HCT116 (cell line): ENCODE measurements at regions not wholly inside any gene's neighbourhood (a gene's known extent, or its start where the extent isn't known, plus 50 kb on each side); places are given as distances from the start of the nearest gene placed in this dataset.

Experiments used
- ATAC-seq: fragments of 200-7000 bp; cut with Tn5 transposase; 2 replicates; pipeline ENCODE4 v1.9.1; 2020; ENCODE audit warnings: mild to moderate bottlenecking, moderate library complexity
- BruUV-seq: library from RNA; stranded (reverse); fragments of 400-500 nt; replicated peaks from 2 replicates; lab custom pipeline; 2021; lab: Mats Ljungman, UMichigan
- CTCF ChIA-PET: fragments of 300-600 bp; sonication (Branson Sonifier 250); formaldehyde crosslinking; loops from one replicate; lab custom pipeline; 2021; ENCODE audit warnings: antibody characterized with exemption; lab: Charles Lee
- POLR2A ChIA-PET: fragments of 300-600, 350-600 bp; sonication (Branson Sonifier 250); formaldehyde crosslinking; loops from one replicate; lab custom pipeline; 2021; ENCODE audit warnings: antibody characterized with exemption; lab: Charles Lee
- RAD21 ChIA-PET, 2 experiments: fragments of 300-600 bp; sonication (Branson Sonifier 250); formaldehyde crosslinking; loops; one replicate each; lab custom pipeline; 2023; ENCODE audit warnings: low total read pairs in 2 of 2; ENCODE audit not compliant: uncharacterized antibody in 2 of 2, unreplicated experiment in 2 of 2, low non-redundant PET in 1 of 2; lab: Charles Lee
- DNase-seq: peaks from one replicate; pipeline ENCODE4 v3.0.0-alpha.2; 2010; ENCODE audit warnings: low read depth, low spot score
- H2AFZ ChIP-seq: fragments of 200-600 bp; shearing (Covaris generic), sonication (generic); 2 replicates; pipeline ENCODE4 v1.6.1; 2017; ENCODE audit warnings: low read depth, mixed run types, mixed read lengths, antibody characterized with exemption, low read length; ENCODE audit not compliant: poor library complexity, severe bottlenecking
- H3K27ac ChIP-seq: 2 replicates; pipeline ENCODE4 v1.5.1; 2012; ENCODE audit warnings: low read depth, low read length
- H3K27me3 ChIP-seq: fragments of 200-600 bp; sonication (generic); 2 replicates; pipeline ENCODE4 v1.6.1; 2016; ENCODE audit warnings: mixed run types, low read length, mixed read lengths; ENCODE audit not compliant: insufficient read depth
- H3K36me3 ChIP-seq, 2 experiments: fragments of 200-500 bp in 1 of 2; fragments of 200-600 bp in 1 of 2; sonication (Bioruptor generic) in 1 of 2; sonication (generic) in 1 of 2; 2 replicates each; pipeline versions ENCODE4 v1.5.1 to v1.6.1; 2014 to 2016; ENCODE audit warnings: low read length in 2 of 2, inconsistent platforms in 1 of 2, mixed read lengths in 1 of 2, mixed run types in 1 of 2; ENCODE audit not compliant: insufficient read depth in 2 of 2, control insufficient read depth in 1 of 2
- H3K4me1 ChIP-seq, 2 experiments: fragments of 200-600 bp in 1 of 2; sonication (generic) in 1 of 2; 2 replicates each; pipeline versions ENCODE4 v1.5.1 to v1.6.1; 2012 to 2017; ENCODE audit warnings: low read length in 2 of 2, inconsistent platforms in 1 of 2, mild to moderate bottlenecking in 1 of 2, mixed read lengths in 1 of 2, mixed run types in 1 of 2, moderate library complexity in 1 of 2; ENCODE audit not compliant: insufficient read depth in 2 of 2, control insufficient read depth in 1 of 2
- H3K4me2 ChIP-seq: fragments of 200-600 bp; sonication (generic); 2 replicates; pipeline ENCODE4 v1.6.1; 2017; ENCODE audit warnings: mixed run types, low read length, mixed read lengths
- H3K4me3 ChIP-seq, 2 experiments: fragments of 200-600 bp in 1 of 2; sonication (generic) in 1 of 2; replicated peaks in 1 of 2; 2 replicates each; pipeline ENCODE4 v1.5.1; 2011 to 2016; ENCODE audit warnings: low read length in 2 of 2, control low read depth in 1 of 2, low read depth in 1 of 2, mild to moderate bottlenecking in 1 of 2, mixed read lengths in 1 of 2, mixed run types in 1 of 2
- H3K79me2 ChIP-seq: fragments of 200-600 bp; sonication (generic); 2 replicates; pipeline ENCODE4 v1.6.1; 2017; ENCODE audit warnings: mild to moderate bottlenecking, mixed run types, low read length, moderate library complexity, mixed read lengths; ENCODE audit not compliant: insufficient read depth
- H3K9ac ChIP-seq: fragments of 200-600 bp; sonication (generic); 2 replicates; pipeline ENCODE4 v1.6.1; 2016; ENCODE audit warnings: low read length, mixed read lengths
- H3K9me2 ChIP-seq: fragments of 200-600 bp; sonication (generic), shearing (Covaris generic); 2 replicates; pipeline ENCODE4 v1.6.1; 2017; ENCODE audit warnings: mixed run types, mild to moderate bottlenecking, moderate library complexity; ENCODE audit not compliant: insufficient read depth
- H3K9me3 ChIP-seq, 2 experiments: fragments of 200-500 bp in 1 of 2; fragments of 200-600 bp in 1 of 2; sonication (Bioruptor generic) in 1 of 2; sonication (generic) in 1 of 2; 2 replicates each; pipeline ENCODE4 v1.6.1; 2014 to 2017; ENCODE audit warnings: low read length in 2 of 2, mixed read lengths in 2 of 2, inconsistent platforms in 1 of 2, low read depth in 1 of 2, mild to moderate bottlenecking in 1 of 2, mixed run types in 1 of 2, moderate library complexity in 1 of 2; ENCODE audit not compliant: control insufficient read depth in 1 of 2, insufficient read depth in 1 of 2
- H4K20me1 ChIP-seq: fragments of 200-600 bp; sonication (generic), shearing (Covaris generic); 2 replicates; pipeline ENCODE4 v1.6.1; 2017; ENCODE audit warnings: mixed run types, mild to moderate bottlenecking, moderate library complexity; ENCODE audit not compliant: insufficient read depth
- CBX3 ChIP-seq: IDR thresholded peaks from 2 replicates; pipeline ENCODE4 v1.6.1; 2012; ENCODE audit warnings: low read depth
- CEBPB ChIP-seq: IDR thresholded peaks from 2 replicates; pipeline ENCODE4 v1.6.1; 2012; ENCODE audit warnings: low read depth
- CTCF ChIP-seq, 3 experiments: fragments of 200-600 bp in 1 of 3; sonication (generic) in 1 of 3; IDR thresholded peaks in 2 of 3; conservative IDR thresholded peaks in 1 of 3; 2 replicates each; pipeline ENCODE4 v1.5.1; 2012 to 2017; ENCODE audit warnings: low read depth in 2 of 3, low read length in 2 of 3, antibody characterized with exemption in 1 of 3, borderline replicate concordance in 1 of 3, control low read depth in 1 of 3, mild to moderate bottlenecking in 1 of 3, mixed read lengths in 1 of 3, mixed run types in 1 of 3, moderate library complexity in 1 of 3; ENCODE audit not compliant: insufficient read depth in 1 of 3
- EGR1 ChIP-seq: IDR thresholded peaks from 2 replicates; pipeline ENCODE4 v1.6.1; 2012; ENCODE audit warnings: low read depth
- ELF1 ChIP-seq: IDR thresholded peaks from 2 replicates; pipeline ENCODE4 v1.6.1; 2012; ENCODE audit warnings: low read depth, borderline replicate concordance
- EZH2 ChIP-seq: fragments of 200-600 bp; sonication (generic); IDR thresholded peaks from 2 replicates; pipeline ENCODE4 v1.6.1; 2017; ENCODE audit warnings: antibody characterized with exemption, mixed run types
- EZH2phosphoT487 ChIP-seq: fragments of 200-600 bp; IDR thresholded peaks from 2 replicates; pipeline ENCODE4 v1.6.1; 2018; ENCODE audit warnings: antibody characterized with exemption, borderline replicate concordance
- JUND ChIP-seq: IDR thresholded peaks from 2 replicates; pipeline ENCODE4 v1.6.1; 2012
- MAX ChIP-seq: IDR thresholded peaks from 2 replicates; pipeline ENCODE4 v1.6.1; 2012
- POLR2A ChIP-seq: IDR thresholded peaks from 2 replicates; pipeline ENCODE4 v1.7.0; 2011; ENCODE audit warnings: borderline replicate concordance; ENCODE audit not compliant: insufficient read depth, insufficient read length; ENCODE audit errors: extremely low read depth
- SIN3A ChIP-seq: IDR thresholded peaks from 2 replicates; pipeline ENCODE4 v1.6.1; 2012; ENCODE audit warnings: low read depth
- SP1 ChIP-seq: IDR thresholded peaks from 2 replicates; pipeline ENCODE4 v1.6.1; 2012; ENCODE audit warnings: low read depth
- SRF ChIP-seq: IDR thresholded peaks from 2 replicates; pipeline ENCODE4 v1.6.1; 2012; ENCODE audit warnings: low read depth
- YY1 ChIP-seq: IDR thresholded peaks from 2 replicates; pipeline ENCODE4 v1.6.1; 2011; ENCODE audit warnings: low read length, low read depth, moderate library complexity, mild to moderate bottlenecking; ENCODE audit not compliant: insufficient replicate concordance; ENCODE audit errors: extremely low read depth
- ZFX ChIP-seq: fragments of 450-650 bp; IDR thresholded peaks from 2 replicates; pipeline ENCODE4 v1.6.1; 2017
- ZNF274 ChIP-seq: fragments of 200-500 bp; sonication (Bioruptor generic); IDR thresholded peaks from 2 replicates; pipeline ENCODE4 v1.6.1; 2014; ENCODE audit warnings: mild to moderate bottlenecking, low read depth, low read length, inconsistent platforms
- intact Hi-C: fragments of 100-400 bp; cut with micrococcal nuclease; formaldehyde crosslinking; loops from 2 replicates; pipeline ENCODE4 v1.10.0; 2022
- TF ChIP-seq, protein P1 (sequence below): IDR thresholded peaks from 2 replicates; pipeline ENCODE4 v1.6.1; 2012; ENCODE audit warnings: low read depth
- TF ChIP-seq, protein P2 (sequence below): IDR thresholded peaks from 2 replicates; pipeline ENCODE4 v1.6.1; 2011; ENCODE audit warnings: mild to moderate bottlenecking, low read length, moderate library complexity; ENCODE audit not compliant: insufficient replicate concordance; ENCODE audit errors: extremely low read depth

GRCh38 chr18:47729356-47729755, 201.1 kb downstream of the SMAD2 start (continued):
- TF ChIP-seq ELF1 = no peak
- no peak for TF ChIP-seq YY1
- no peak for TF ChIP-seq ZFX

DNA sequence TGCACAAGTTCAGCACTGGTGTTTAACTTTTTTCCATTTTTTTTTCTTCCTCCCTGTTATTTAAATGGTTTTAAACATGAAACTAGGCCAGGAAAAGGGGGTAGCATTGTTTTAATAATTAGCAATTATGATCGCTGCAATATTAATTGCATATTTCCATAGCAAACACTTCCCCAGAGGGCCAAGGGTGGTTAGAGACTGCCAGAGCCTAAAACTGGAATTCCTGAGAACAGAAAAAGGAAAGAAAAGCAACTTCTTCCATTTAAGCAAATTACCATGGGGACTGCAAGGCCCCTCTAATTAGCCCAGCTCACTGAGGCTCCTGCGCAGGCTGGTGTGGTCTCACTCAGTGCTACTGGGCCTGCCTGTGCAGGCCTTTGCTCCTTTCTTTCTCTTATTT, 201.5 kb downstream of the SMAD2 start:
- TF ChIP-seq ELF1 = no peak
- no peak for TF ChIP-seq ZNF274
- TF ChIP-seq, protein P1, sequence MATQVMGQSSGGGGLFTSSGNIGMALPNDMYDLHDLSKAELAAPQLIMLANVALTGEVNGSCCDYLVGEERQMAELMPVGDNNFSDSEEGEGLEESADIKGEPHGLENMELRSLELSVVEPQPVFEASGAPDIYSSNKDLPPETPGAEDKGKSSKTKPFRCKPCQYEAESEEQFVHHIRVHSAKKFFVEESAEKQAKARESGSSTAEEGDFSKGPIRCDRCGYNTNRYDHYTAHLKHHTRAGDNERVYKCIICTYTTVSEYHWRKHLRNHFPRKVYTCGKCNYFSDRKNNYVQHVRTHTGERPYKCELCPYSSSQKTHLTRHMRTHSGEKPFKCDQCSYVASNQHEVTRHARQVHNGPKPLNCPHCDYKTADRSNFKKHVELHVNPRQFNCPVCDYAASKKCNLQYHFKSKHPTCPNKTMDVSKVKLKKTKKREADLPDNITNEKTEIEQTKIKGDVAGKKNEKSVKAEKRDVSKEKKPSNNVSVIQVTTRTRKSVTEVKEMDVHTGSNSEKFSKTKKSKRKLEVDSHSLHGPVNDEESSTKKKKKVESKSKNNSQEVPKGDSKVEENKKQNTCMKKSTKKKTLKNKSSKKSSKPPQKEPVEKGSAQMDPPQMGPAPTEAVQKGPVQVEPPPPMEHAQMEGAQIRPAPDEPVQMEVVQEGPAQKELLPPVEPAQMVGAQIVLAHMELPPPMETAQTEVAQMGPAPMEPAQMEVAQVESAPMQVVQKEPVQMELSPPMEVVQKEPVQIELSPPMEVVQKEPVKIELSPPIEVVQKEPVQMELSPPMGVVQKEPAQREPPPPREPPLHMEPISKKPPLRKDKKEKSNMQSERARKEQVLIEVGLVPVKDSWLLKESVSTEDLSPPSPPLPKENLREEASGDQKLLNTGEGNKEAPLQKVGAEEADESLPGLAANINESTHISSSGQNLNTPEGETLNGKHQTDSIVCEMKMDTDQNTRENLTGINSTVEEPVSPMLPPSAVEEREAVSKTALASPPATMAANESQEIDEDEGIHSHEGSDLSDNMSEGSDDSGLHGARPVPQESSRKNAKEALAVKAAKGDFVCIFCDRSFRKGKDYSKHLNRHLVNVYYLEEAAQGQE = no peak
- no peak for TF ChIP-seq CBX3
- no peak for TF ChIP-seq JUND
- TF ChIP-seq MAX = no peak
- no peak for TF ChIP-seq SRF
- no peak for TF ChIP-seq YY1
- no peak for TF ChIP-seq SIN3A
- TF ChIP-seq CEBPB = no peak
- TF ChIP-seq CTCF (IDR thresholded peaks at IDR 0.05 in 2 of 3, conservative IDR thresholded peaks at IDR 0.05 in 1 of 3; ENCODE audit: borderline replicate concordance in 1 of 3, insufficient read depth in 1 of 3, low read depth in 2 of 3, low read length in 2 of 3) = no peak
- no peak for TF ChIP-seq EZH2
- TF ChIP-seq ZFX = no peak
- no peak for TF ChIP-seq EGR1
- no peak for TF ChIP-seq EZH2phosphoT487
- TF ChIP-seq POLR2A = no peak
- TF ChIP-seq, protein P2, sequence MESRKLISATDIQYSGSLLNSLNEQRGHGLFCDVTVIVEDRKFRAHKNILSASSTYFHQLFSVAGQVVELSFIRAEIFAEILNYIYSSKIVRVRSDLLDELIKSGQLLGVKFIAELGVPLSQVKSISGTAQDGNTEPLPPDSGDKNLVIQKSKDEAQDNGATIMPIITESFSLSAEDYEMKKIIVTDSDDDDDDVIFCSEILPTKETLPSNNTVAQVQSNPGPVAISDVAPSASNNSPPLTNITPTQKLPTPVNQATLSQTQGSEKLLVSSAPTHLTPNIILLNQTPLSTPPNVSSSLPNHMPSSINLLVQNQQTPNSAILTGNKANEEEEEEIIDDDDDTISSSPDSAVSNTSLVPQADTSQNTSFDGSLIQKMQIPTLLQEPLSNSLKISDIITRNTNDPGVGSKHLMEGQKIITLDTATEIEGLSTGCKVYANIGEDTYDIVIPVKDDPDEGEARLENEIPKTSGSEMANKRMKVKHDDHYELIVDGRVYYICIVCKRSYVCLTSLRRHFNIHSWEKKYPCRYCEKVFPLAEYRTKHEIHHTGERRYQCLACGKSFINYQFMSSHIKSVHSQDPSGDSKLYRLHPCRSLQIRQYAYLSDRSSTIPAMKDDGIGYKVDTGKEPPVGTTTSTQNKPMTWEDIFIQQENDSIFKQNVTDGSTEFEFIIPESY = no peak
- no peak for TF ChIP-seq SP1
- ChIA-PET RAD21 (no interaction called here), POLR2A (no interaction called here), CTCF (no interaction called here)
- Histone ChIP-seq H3K4me1 (peaks cover 0 to 2% of the 10 kb centered on the region in 2 experiments; a peak in 1 of 4 replicates), H3K27ac (no peak overlapping the region), H3K9me2 (no peaks in the 10 kb centered on the region), H3K36me3 (no peaks in the 10 kb centered on the region), H4K20me1 (no peaks in the 10 kb centered on the region), H3K4me3 (no peak overlapping the region), H2AFZ (no peak overlapping the region), H3K9me3 (no peaks in the 10 kb centered on the region), H3K27me3 (peaks cover 84% of the 10 kb centered on the region), H3K9ac (no peak overlapping the region), H3K4me2 (no peak overlapping the region), H3K79me2 (no peaks in the 10 kb centered on the region)
- DNase-seq = no peak
- ATAC-seq = no peak
- intact Hi-C loops = no loop called here
- no TSS peak for BruUV-seq
